NCI-H2029 treated with DMSO at 0.1 percent for 48 hours (cell line): ENCODE measurements at regions not wholly inside any gene's neighbourhood (a gene's known extent, or its start where the extent isn't known, plus 50 kb on each side); places are given as distances from the start of the nearest gene placed in this dataset.
"Not testable (repeated sequence)": the region's sequence is repeated elsewhere in the genome, so short reads cannot be mapped to it uniquely, and the experiment has no call there.

Source experiments
- DNase-seq: peaks from one replicate; lab custom pipeline; 2025; lab: John Stamatoyannopoulos, UW

GRCh38 chr16:9141813-9142212, 50.4 kb downstream of the HAPSTR1 start:
- no peak for DNase-seq

DNA sequence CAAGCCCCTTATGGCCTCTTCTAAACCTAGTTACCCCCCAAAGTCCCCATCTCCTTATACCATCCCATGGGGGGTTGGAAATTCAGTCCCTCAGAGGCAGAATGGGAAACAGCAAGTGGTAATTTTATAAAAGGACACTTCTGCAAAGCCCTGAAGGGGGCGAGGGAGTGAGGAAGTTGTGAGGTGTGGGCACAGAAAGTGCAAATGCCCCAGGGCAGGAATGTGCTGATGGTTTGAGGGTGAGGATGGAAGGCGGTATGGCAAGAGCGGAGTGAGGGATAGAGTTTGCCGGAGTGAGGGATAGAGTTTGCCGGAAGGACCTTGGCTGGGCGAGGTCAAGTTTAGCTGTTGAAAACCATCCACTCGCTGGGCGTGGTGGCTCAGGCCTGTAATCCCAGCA, 52.7 kb downstream of the HAPSTR1 start:
- DNase-seq: no peak

DNA sequence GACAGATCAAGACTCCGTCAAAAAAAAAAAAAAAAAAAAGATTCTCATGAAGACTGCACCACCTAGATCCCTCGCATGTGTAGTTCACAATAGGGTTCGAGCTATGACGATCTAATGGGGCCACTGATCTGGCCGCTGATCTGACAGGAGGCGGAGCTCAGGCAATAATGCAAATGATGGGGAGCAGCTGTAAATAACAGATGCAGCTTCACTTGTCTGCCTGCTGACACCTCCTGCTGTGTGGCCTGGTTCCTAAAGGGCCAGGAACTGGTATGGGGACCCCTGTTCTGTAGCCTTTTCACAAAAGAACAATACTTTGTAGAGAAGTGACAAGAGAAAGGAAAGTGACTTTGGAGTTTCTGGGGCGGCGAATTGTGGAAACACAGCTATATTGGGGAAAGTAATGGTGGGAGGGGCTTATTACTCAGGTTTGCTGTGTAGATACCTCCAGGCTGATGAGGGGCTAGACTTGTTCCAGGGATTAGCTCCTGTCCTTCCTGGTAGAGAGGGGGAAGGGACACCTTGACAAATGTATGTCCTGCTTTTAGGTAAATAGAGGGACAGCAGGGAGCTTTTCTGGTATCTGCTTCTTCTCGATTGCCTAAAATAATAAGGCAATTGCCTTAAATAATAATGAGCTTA, 57.1 kb downstream of the HAPSTR1 start:
- no peak for DNase-seq

- DNase-seq: no peak
Measured at GRCh38 chr16:9151074-9151473, 59.6 kb downstream of the HAPSTR1 start.

DNA sequence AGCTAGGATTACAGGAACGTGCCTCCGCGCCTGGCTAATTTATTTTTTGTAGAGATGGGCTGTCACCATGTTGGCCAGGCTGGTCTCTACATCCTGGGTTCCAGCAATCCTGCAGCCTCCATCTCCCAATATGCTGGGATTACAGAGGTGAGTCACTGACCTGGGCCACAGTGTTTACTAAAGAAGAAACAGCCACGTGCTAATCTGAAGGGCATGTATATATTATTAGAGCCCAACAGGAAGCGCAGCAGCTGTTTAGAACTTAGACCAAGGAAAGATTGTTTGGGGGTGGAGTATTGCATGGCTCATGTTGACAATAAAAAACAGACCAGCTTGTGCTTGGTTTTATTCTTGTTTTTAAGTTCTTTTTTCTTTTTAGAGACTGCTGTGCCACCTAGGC, 60.2 kb downstream of the HAPSTR1 start:
- DNase-seq: peak; percentile 19

DNA sequence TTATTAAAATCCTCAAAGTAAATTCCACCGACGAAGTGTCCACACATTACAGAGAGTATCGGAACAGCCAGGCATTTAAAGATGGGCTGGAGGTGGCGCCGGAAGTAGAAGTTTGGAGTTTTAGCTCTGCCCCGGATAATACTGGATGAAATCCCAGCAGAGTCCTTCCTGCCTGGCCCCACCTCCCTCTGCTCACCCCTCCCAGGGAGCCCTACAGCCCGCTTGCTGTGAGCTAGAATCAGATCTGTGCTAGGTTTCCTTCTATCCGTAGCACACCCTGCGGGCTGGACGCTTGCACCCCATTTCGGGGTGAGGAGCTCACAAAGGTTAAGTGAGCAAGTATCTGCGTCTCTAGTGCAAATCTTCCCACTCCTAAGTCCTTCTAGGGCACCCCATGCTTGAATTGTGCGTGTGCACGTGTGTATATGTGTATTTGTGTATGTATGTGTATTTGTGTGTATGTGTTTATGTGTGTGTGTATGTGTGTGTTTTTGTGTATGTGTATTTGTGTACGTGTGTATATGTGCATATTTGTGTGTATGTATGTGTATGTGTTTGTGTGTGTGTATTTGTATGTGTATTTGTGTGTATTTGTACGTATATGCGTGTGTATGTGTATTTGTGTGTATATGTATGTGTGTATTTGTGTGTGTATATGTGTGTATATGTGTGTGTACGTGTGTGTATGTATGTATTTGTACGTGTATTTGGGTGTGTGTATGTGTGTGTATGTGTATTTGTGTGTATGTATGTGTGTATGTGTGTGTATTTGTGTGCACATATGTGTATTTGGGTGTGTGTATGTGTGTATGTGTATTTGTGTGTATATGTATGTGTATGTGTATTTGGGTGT, 61.4 kb downstream of the HAPSTR1 start:
- DNase-seq: no peak

- no peak for DNase-seq
Measured at GRCh38 chr16:9153502-9153864, 62.0 kb downstream of the HAPSTR1 start.

DNA sequence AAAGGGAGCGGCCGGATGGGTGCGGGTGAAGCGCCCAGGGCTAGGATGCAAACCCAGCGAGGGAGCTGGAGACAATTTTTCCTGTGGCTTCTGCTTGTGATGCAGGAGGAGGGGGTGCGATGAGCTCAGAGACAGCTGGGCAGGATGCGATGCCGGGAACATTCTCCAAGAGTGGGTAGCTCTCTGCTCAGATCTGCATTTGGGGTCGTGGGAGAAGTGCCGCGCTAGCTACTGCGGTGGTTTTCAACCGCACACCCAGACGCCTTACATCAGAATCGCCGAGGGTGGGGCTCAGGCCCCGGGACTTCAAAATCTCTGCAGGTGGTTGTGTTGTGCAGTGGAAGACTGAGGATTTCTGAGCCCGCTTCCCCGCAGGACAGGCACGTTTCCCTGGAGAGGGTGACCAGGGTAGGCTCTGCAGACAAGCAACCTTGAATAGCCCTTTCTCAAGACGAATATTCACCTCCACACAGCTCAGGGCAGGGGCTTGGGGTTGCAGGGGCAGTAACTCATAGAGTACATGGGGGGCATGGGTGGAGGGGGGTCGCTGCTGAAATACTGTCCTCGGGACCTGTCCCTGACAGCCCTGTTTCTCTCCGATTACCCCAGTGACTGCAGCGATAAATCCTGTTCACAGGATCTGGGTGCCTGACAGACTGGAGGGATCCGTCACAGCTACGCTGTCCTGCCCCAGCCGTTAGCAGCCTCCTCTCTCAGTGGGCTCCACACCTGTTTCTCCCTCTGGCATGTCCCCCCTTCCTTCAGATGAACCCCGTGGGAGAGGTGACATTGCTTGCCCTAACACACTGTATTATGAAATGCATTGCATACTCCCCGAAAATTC, 63.3 kb downstream of the HAPSTR1 start:
- no peak for DNase-seq

GRCh38 chr16:9155871-9156270, 64.4 kb downstream of the HAPSTR1 start:
- no peak for DNase-seq

GRCh38 chr16:9159839-9160550, 68.6 kb downstream of the HAPSTR1 start:
- DNase-seq: peak; percentile 52

- DNase-seq: no peak
Measured at GRCh38 chr16:9160551-9160911, 69.1 kb downstream of the HAPSTR1 start.

DNA sequence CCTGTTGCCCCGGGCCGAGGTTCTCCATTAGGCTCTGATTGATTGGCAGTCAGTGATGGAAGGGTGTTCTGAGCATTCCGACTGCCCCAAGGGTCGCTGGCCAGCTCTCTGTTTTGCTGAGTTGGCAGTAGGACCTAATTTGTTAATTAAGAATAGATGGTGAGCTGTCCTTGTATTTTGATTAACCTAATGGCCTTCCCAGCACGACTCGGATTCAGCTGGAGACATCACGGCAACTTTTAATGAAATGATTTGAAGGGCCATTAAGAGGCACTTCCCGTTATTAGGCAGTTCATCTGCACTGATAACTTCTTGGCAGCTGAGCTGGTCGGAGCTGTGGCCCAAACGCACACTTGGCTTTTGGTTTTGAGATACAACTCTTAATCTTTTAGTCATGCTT, 74.2 kb downstream of the HAPSTR1 start:
- no peak for DNase-seq

DNA sequence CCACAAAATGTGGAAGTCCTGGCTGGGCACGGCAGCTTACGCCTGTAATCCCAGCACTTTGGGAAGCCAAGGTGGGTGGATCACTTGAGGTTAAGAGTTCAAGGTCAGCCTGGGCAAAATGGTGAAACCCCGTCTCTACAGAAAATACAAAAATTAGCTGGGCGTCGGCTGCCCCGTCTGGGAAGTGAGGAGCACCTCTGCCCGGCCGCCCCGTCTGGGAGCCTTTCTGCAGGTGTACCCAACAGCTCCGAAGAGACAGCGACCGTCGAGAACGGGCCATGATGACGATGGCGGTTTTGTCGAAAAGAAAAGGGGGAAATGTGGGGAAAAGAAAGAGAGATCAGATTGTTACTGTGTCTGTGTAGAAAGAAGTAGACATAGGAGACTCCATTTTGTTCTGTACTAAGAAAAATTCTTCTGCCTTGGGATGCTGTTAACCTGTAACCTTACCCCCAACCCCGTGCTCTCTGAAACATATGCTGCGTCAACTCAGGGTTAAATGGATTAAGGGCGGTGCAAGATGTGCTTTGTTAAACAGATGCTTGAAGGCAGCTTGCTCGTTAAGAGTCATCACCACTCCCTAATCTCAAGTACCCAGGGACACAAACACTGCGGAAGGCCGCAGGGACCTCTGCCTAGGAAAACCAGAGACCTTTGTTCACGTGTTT, 75.0 kb downstream of the HAPSTR1 start:
- not testable (repeated sequence) for DNase-seq

DNA sequence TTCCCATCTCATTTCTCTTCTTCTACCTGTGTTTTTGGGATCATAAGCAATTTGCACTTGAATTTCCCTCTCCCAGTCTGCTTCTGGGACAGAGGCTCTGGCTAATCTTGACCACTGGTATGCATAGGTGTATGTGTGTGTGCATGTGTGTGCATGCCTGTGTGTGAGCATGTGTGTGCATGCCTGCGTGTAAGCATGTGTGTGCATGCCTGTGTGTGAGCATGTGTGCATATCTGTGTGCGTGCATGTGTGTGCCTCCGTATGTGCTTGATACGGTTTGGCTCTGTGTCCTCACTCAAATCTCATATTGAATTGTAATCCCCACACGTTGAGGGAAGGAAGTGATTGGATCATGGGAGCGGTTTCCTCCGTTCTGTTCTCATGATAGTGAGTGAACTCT, 77.7 kb downstream of the HAPSTR1 start:
- DNase-seq: no peak

- no peak for DNase-seq
Measured at GRCh38 chr16:9170470-9170869, 79.0 kb downstream of the HAPSTR1 start.

GRCh38 chr16:9176547-9177418, 85.3 kb downstream of the HAPSTR1 start:
- no peak for DNase-seq

DNA sequence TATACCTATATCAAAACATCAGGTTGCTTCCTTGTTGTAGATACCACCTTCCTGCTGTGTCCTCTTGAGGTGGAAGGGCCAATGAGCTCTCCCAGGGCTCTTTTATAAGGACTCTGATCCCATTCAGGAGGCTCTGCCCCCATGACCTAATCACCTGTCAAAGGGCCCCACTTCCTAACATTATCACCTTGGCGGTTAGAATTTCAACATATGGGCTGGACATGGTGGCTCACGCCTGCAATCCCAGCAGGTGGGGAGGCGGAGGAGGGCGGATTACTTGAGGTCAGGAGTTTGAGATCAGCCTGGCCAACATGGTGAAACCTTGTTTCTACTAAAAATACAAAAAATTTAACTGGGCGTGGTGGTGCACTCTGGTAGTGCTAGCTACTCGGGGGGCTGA, 86.4 kb downstream of the HAPSTR1 start:
- no peak for DNase-seq

- DNase-seq: no peak
Measured at GRCh38 chr16:9183682-9184353, 92.4 kb downstream of the HAPSTR1 start.

GRCh38 chr16:9184354-9184690, 92.9 kb downstream of the HAPSTR1 start:
- no peak for DNase-seq

- DNase-seq: no peak
Measured at GRCh38 chr16:9185381-9185780, 93.9 kb downstream of the HAPSTR1 start.
